ENCODE measurements at regions not wholly inside any gene's neighbourhood (a gene's known extent, or its start where the extent isn't known, plus 50 kb on each side); places are given as distances from the start of the nearest gene placed in this dataset.

DNA sequence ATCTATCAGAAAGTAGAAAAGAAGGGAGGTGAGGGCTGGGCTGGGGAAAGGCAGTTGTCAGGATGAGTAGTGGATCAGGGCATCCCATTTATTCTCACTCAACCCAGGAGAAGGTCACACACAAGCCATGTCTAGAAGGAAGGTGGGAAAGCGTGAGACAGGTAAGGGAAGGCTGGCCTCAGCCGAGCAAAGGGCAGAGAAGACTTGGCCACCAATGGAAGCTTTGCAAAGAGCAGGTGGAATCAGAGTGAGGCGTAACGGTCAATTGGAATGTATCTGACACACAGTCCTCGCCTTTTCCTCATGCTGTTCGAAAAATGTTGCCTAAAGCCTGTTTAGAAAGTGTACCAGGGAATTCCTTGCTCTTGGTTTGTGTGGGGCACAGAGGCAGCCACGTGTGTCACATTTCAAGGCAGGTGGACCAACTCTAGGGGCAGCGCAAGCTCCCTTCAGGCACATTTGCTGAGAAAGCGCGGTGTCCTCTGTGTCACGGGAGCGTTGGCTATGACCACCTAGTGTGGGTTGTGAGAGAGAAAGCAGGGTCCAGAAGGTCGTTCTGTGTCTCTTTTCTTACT, 118.8 kb upstream of the SPATA13 start:
- Histone ChIP-seq H3K9me3 (no peaks in the 10 kb centered on the region), H3K4me1 (no peaks in the 10 kb centered on the region), H3K36me3 (no peaks in the 10 kb centered on the region), H3K27me3 (no peaks in the 10 kb centered on the region; the same call in none of the 2 replicates), H3K4me3 (ENCODE audit: low read depth, low read length) (no peak overlapping the region)
- TF ChIP-seq, protein P1, sequence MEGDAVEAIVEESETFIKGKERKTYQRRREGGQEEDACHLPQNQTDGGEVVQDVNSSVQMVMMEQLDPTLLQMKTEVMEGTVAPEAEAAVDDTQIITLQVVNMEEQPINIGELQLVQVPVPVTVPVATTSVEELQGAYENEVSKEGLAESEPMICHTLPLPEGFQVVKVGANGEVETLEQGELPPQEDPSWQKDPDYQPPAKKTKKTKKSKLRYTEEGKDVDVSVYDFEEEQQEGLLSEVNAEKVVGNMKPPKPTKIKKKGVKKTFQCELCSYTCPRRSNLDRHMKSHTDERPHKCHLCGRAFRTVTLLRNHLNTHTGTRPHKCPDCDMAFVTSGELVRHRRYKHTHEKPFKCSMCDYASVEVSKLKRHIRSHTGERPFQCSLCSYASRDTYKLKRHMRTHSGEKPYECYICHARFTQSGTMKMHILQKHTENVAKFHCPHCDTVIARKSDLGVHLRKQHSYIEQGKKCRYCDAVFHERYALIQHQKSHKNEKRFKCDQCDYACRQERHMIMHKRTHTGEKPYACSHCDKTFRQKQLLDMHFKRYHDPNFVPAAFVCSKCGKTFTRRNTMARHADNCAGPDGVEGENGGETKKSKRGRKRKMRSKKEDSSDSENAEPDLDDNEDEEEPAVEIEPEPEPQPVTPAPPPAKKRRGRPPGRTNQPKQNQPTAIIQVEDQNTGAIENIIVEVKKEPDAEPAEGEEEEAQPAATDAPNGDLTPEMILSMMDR (IDR thresholded peaks at IDR 0.05; ENCODE audit: low read depth, low read length): no peak
- no peak for DNase-seq

DNA sequence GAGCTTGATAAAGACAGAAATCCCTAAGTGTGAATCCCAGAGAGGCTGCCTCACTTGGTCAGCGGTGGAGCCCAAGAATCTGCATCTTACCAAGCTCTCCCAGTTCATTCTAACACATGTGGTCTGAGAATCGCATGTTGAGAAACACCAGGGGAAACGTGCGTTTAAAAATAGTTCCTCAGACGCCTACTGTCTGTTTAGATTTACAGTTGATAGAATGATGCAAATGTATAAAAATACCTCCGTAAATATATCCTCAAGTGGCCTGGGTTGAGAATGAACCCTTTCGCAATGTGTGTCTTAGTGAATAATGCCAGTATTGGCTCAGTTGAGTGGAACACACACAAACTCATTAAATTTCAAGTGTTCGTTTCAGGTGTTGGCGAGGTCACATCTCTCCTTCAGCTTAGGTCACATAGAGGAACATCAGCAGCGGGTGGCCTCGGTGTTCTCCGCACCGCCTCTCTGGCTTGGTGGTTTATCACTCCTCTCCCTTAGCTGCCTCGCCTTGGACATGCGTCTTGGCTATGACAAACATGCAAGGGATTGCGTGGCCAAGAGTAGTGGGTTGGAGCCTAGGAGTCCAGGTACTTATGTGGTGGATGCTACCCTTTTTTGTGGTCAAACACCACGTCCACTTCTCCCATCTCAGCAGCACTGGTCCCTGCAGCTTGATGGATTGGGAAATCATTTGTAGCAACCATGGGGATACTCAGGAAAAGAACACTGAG, 117.6 kb upstream of the SPATA13 start:
- Histone ChIP-seq H3K36me3 (no peaks in the 10 kb centered on the region), H3K27me3 (no peaks in the 10 kb centered on the region; the same call in none of the 2 replicates), H3K4me1 (no peaks in the 10 kb centered on the region), H3K9me3 (no peaks in the 10 kb centered on the region), H3K4me3 (ENCODE audit: low read depth, low read length) (no peak overlapping the region)
- TF ChIP-seq, protein P1 (IDR thresholded peaks at IDR 0.05; ENCODE audit: low read depth, low read length): no peak
- DNase-seq: no peak

DNA sequence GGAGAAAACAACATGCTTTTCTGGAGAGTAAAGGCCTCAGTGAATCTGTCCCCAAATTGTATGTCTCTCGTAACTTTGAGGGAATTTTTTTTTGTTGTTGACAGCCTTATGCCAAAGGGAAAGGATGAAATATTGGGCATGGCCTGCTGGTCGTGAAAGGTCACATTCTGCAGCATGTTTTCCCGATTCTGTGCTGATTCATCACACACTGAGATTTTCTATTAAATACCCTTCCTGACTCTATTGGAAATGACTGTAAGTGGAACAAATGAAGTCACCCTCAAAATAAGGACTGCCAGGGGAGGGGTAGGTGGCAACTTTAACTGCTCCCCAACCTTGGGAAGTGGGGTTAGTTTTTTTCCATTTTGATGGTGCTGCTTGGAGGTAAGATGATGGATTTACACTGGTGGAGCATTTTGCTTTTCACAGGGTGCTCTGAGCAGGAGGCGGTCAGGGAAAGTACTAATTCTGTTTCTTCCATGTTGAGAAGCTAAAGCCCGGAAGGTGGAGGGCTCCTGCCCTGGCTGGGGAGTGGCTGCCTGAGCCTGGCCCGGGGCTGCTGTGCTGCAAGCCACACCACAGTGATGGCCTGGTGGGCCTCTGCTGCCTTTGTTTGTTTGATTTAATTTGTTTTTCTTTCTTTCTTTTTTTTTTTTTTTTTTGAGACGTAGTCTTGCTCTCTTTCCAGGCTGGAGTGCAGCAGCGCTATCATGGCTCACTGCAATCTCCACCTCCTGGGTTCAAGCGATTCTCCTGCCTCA, 116.8 kb upstream of the SPATA13 start:
- DNase-seq: no peak
- H3K4me1 ChIP-seq: no peaks in the 10 kb centered on the region
- no peaks in the 10 kb centered on the region; the same call in none of the 2 replicates for H3K27me3 ChIP-seq
- no peaks in the 10 kb centered on the region for H3K9me3 ChIP-seq
- TF ChIP-seq, protein P1 (IDR thresholded peaks at IDR 0.05; ENCODE audit: low read depth, low read length): no peak
- no peak overlapping the region for H3K4me3 ChIP-seq (ENCODE audit: low read depth, low read length)
- no peaks in the 10 kb centered on the region for H3K36me3 ChIP-seq

DNA sequence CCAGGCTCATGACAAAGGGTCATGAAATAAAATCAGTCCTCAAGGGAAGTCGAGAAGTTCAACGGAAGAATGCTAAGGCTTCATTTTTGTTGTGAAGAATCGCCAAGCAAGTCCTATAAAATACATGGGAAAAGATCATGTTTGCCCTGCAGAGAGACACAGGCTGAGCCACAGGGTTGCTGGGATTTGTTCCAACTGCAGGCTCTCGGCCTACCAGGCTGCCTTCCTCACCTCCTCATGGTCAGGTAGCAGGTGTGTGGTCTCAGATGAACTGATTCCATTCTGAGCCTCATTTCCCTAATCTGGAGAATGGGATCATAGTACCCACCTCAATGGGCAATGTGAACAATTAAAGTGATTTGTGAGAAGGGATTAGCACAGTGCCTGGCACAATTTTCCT, 114.9 kb upstream of the SPATA13 start:
- DNase-seq: no peak
- Histone ChIP-seq H3K36me3 (no peaks in the 10 kb centered on the region), H3K27me3 (no peaks in the 10 kb centered on the region; the same call in none of the 2 replicates), H3K4me1 (no peaks in the 10 kb centered on the region), H3K9me3 (no peaks in the 10 kb centered on the region), H3K4me3 (ENCODE audit: low read depth, low read length) (no peak overlapping the region)
- TF ChIP-seq, protein P1 (IDR thresholded peaks at IDR 0.05; ENCODE audit: low read depth, low read length): no peak

DNA sequence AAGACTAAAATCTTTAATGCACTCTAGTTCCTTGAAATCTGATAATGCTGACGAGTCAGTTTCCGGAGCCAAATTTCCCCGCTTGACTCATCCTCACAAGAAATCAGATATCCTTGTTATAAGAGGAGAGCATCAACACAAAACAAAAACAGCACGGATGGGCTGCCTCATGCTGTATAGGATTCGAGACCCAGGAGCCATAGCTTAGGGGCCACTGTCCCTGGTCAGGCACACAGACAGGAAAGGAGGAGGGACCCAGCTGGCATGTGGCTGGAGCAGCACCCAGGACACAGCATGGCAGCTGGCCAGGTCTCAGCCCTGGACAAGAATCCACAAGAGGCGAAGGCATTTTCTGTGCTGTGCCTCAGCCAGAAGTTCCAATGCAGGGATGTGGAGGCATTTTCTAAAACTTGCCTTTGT, 110.2 kb upstream of the SPATA13 start:
- DNase-seq: no peak
- Histone ChIP-seq H3K4me1 (no peaks in the 10 kb centered on the region), H3K4me3 (ENCODE audit: low read depth, low read length) (no peak overlapping the region), H3K9me3 (no peaks in the 10 kb centered on the region), H3K27me3 (no peaks in the 10 kb centered on the region), H3K36me3 (no peaks in the 10 kb centered on the region)
- TF ChIP-seq, protein P1 (IDR thresholded peaks at IDR 0.05; ENCODE audit: low read depth, low read length): no peak

All from BE2C (cell line).